NB4 (cell line): ENCODE measurements at regions not wholly inside any gene's neighbourhood (a gene's known extent, or its start where the extent isn't known, plus 50 kb on each side); places are given as distances from the start of the nearest gene placed in this dataset.

Experiments
- POLR2A ChIP-seq: IDR thresholded peaks from 2 replicates; pipeline ENCODE4 v1.6.1; 2011; ENCODE audit warnings: mild to moderate bottlenecking; ENCODE audit not compliant: insufficient read length; ENCODE audit errors: extremely low read depth
- TF ChIP-seq, protein P1 (sequence below): IDR thresholded peaks from one replicate; pipeline ENCODE4 v1.5.1; 2012; ENCODE audit warnings: low read depth, low read length

GRCh38 chr18:51522821-51523220 is 325.3 kb upstream of the MEX3C start:
- TF ChIP-seq, protein P1, sequence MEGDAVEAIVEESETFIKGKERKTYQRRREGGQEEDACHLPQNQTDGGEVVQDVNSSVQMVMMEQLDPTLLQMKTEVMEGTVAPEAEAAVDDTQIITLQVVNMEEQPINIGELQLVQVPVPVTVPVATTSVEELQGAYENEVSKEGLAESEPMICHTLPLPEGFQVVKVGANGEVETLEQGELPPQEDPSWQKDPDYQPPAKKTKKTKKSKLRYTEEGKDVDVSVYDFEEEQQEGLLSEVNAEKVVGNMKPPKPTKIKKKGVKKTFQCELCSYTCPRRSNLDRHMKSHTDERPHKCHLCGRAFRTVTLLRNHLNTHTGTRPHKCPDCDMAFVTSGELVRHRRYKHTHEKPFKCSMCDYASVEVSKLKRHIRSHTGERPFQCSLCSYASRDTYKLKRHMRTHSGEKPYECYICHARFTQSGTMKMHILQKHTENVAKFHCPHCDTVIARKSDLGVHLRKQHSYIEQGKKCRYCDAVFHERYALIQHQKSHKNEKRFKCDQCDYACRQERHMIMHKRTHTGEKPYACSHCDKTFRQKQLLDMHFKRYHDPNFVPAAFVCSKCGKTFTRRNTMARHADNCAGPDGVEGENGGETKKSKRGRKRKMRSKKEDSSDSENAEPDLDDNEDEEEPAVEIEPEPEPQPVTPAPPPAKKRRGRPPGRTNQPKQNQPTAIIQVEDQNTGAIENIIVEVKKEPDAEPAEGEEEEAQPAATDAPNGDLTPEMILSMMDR, result no peak
- no peak for TF ChIP-seq POLR2A
